AG04449 (cell line): ENCODE measurements at regions not wholly inside any gene's neighbourhood (a gene's known extent, or its start where the extent isn't known, plus 50 kb on each side); places are given as distances from the start of the nearest gene placed in this dataset.

Experiments
- CTCF ChIA-PET: fragments of 350-600 bp; formaldehyde crosslinking; extraction: SDS; loops from one replicate; lab custom pipeline; 2021; ENCODE audit warnings: antibody characterized with exemption; lab: Yijun Ruan, JAX
- POLR2A ChIA-PET: fragments of 400-600, 350-600 bp; formaldehyde crosslinking; extraction: SDS; loops from one replicate; lab custom pipeline; 2020; ENCODE audit warnings: antibody characterized with exemption, inconsistent platforms; lab: Yijun Ruan, JAX
- DNase-seq: peaks from one replicate; pipeline ENCODE4 v3.0.0-alpha.2; 2010; ENCODE audit warnings: low read depth, low spot score
- H3K4me3 ChIP-seq: 2 replicates; pipeline ENCODE4 v1.5.1; 2011; ENCODE audit warnings: low read depth, mild to moderate bottlenecking, control low read depth, low read length
- CTCF ChIP-seq: IDR thresholded peaks from one replicate; pipeline ENCODE4 v1.5.1; 2011; ENCODE audit warnings: mild to moderate bottlenecking, moderate library complexity, low read length, control low read depth, inconsistent platforms; ENCODE audit not compliant: insufficient read depth; ENCODE audit errors: missing control alignments

- no peak for TF ChIP-seq CTCF
- H3K4me3 ChIP-seq: no peak overlapping the region
- POLR2A ChIA-PET: interaction anchor here (0.6 to 1.1 kb wide), 2 partner anchors 734 to 979 kb away, joined by 3 read pairs; no protein-coding TSS in a partner anchor
- CTCF ChIA-PET: interaction anchor here (4.4 kb wide), 1 partner anchor 102 kb away, joined by 22 read pairs; the partner anchor contains the start of gene PDE5A
- DNase-seq: peak; percentile 77
These were observed 101.4 kb upstream of the PDE5A start for GRCh38 chr4:119729835-119730670.

GRCh38 chr4:119728692-119729593 is 100.3 kb upstream of the PDE5A start:
- no peak for TF ChIP-seq CTCF
- no peak for DNase-seq
- ChIA-PET POLR2A (no interaction called here), CTCF (interaction anchor here (4.4 kb wide), 1 partner anchor 101 kb away, joined by 22 read pairs; the partner anchor contains the start of gene PDE5A)
- H3K4me3 ChIP-seq: no peak overlapping the region

- DNase-seq: no peak
- ChIA-PET POLR2A (no interaction called here), CTCF (interaction anchor here (4.4 kb wide), 1 partner anchor 100 kb away, joined by 22 read pairs; the partner anchor contains the start of gene PDE5A)
- TF ChIP-seq CTCF: no peak
- H3K4me3 ChIP-seq: no peak overlapping the region
These were observed 99.6 kb upstream of the PDE5A start for GRCh38 chr4:119728185-119728584.

- TF ChIP-seq CTCF: no peak
- DNase-seq: no peak
- no peak overlapping the region for H3K4me3 ChIP-seq
- ChIA-PET CTCF (no interaction called here), POLR2A (interaction anchor here (0.7 kb wide), 1 partner anchor 9 kb away, joined by 3 read pairs; no protein-coding TSS in a partner anchor)
These were observed 97.9 kb upstream of the PDE5A start for GRCh38 chr4:119726505-119726904.

- TF ChIP-seq CTCF: no peak
- H3K4me3 ChIP-seq: no peak overlapping the region
- no peak for DNase-seq
- ChIA-PET CTCF (no interaction called here), POLR2A (no interaction called here)
These were observed 97.2 kb upstream of the PDE5A start for GRCh38 chr4:119725688-119726330.
